SU-DHL-6 (cell line): ENCODE measurements at regions not wholly inside any gene's neighbourhood (a gene's known extent, or its start where the extent isn't known, plus 50 kb on each side); places are given as distances from the start of the nearest gene placed in this dataset.

Source experiments
- H2AFZ ChIP-seq: fragments of 200-600 bp; sonication (generic); 2 replicates; pipeline ENCODE4 v1.6.1; 2014; ENCODE audit warnings: low read depth, mild to moderate bottlenecking, moderate library complexity, mixed read lengths, antibody characterized with exemption, low read length; ENCODE audit not compliant: severe bottlenecking
- H3F3A ChIP-seq: fragments of 200-600 bp; shearing (Covaris generic); 2 replicates; pipeline ENCODE4 v1.6.0; 2016; ENCODE audit warnings: antibody characterized with exemption, mild to moderate bottlenecking; ENCODE audit not compliant: insufficient read depth
- H3K27ac ChIP-seq: fragments of 200-600 bp; sonication (generic); 2 replicates; pipeline ENCODE4 v1.5.1; 2016; ENCODE audit warnings: low read depth, mild to moderate bottlenecking, low read length, moderate library complexity, mixed read lengths
- H3K27me3 ChIP-seq: fragments of 200-600 bp; sonication (generic), shearing (Covaris generic); 2 replicates; pipeline ENCODE4 v1.6.0; 2014; ENCODE audit warnings: mild to moderate bottlenecking, low read length
- H3K36me3 ChIP-seq: fragments of 200-600 bp; sonication (generic); 2 replicates; pipeline ENCODE4 v1.6.1; 2014; ENCODE audit warnings: mild to moderate bottlenecking, low read length, mixed read lengths
- H3K4me2 ChIP-seq: fragments of 300-600, 200-600 bp; shearing (Covaris generic), sonication (generic); 2 replicates; pipeline ENCODE4 v1.6.0; 2014; ENCODE audit warnings: low read length, low read depth, mild to moderate bottlenecking; ENCODE audit not compliant: poor library complexity, severe bottlenecking
- H3K4me3 ChIP-seq: fragments of 200-600 bp; sonication (generic); 2 replicates; pipeline ENCODE4 v1.5.1; 2014; ENCODE audit warnings: antibody characterized with exemption, low read length, mild to moderate bottlenecking, mixed read lengths; ENCODE audit not compliant: insufficient read depth, poor library complexity, severe bottlenecking
- H3K79me2 ChIP-seq: fragments of 200-600 bp; sonication (generic); 2 replicates; pipeline ENCODE4 v1.6.1; 2014; ENCODE audit warnings: mild to moderate bottlenecking, low read length, moderate library complexity; ENCODE audit not compliant: insufficient read depth
- H3K9ac ChIP-seq: fragments of 200-600 bp; sonication (generic); 2 replicates; pipeline ENCODE4 v1.7.0; 2014; ENCODE audit warnings: mild to moderate bottlenecking, low read length
- H3K9me2 ChIP-seq: fragments of 200-600 bp; sonication (generic); replicated peaks from 2 replicates; pipeline ENCODE4 v1.6.1; 2014; ENCODE audit warnings: low read length; ENCODE audit not compliant: insufficient read depth
- H3K9me3 ChIP-seq: fragments of 200-600 bp; sonication (generic); 2 replicates; pipeline ENCODE4 v1.6.1; 2014; ENCODE audit warnings: low read length, mixed read lengths; ENCODE audit not compliant: insufficient read depth
- H4K20me1 ChIP-seq: fragments of 200-600 bp; sonication (generic); 2 replicates; pipeline ENCODE4 v1.6.1; 2014; ENCODE audit warnings: low read depth, mild to moderate bottlenecking, antibody characterized with exemption, low read length, moderate library complexity, mixed read lengths
- CTCF ChIP-seq: fragments of 200-600 bp; sonication (generic); IDR thresholded peaks from one replicate; pipeline ENCODE4 v1.5.1; 2017; ENCODE audit warnings: antibody characterized with exemption, mild to moderate bottlenecking, low read length, moderate library complexity; ENCODE audit not compliant: insufficient read depth, poor library complexity, severe bottlenecking
- EZH2phosphoT487 ChIP-seq: fragments of 200-600 bp; sonication (generic), shearing (Covaris generic); conservative IDR thresholded peaks from 2 replicates; pipeline ENCODE4 v1.6.1; 2018; ENCODE audit warnings: mild to moderate bottlenecking, antibody characterized with exemption, low read length, moderate library complexity, mixed read lengths

DNA sequence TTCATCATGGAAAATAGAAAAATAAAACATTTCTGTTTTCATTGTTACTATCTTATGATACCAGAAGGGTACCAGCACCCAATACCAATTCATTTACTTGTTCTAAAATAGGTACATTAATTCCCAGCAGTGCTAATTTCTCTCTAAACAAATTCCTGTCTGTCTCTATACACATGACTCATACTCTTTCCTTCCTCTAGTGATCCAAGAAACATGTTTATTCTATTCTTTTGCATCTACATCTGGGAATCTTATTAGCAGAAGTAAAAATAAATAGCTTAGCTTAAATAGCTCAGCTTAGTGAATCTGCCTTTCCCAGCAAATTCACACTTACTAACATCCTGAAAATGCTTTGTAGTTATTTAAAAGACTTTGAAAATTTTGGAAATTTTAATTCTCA is 84.5 kb upstream of the MAPRE2 start:
- TF ChIP-seq EZH2phosphoT487 = no peak
- no peak for TF ChIP-seq CTCF
- Histone ChIP-seq H4K20me1 (no peaks in the 10 kb centered on the region), H3K4me2 (no peak overlapping the region), H3K9me2 (no peaks in the 10 kb centered on the region), H3F3A (no peaks in the 10 kb centered on the region), H3K27me3 (no peaks in the 10 kb centered on the region), H2AFZ (no peak overlapping the region), H3K9ac (no peak overlapping the region), H3K79me2 (no peaks in the 10 kb centered on the region), H3K36me3 (no peaks in the 10 kb centered on the region), H3K27ac (no peak overlapping the region), H3K9me3 (no peaks in the 10 kb centered on the region), H3K4me3 (no peak overlapping the region)

GRCh38 chr18:34957119-34957863 is 83.9 kb upstream of the MAPRE2 start:
- H3K9ac ChIP-seq = no peak overlapping the region
- H3K4me2 ChIP-seq = no peak overlapping the region
- no peaks in the 10 kb centered on the region for H4K20me1 ChIP-seq
- no peaks in the 10 kb centered on the region for H3K9me3 ChIP-seq
- no peaks in the 10 kb centered on the region for H3K79me2 ChIP-seq
- no peak overlapping the region for H2AFZ ChIP-seq
- H3F3A ChIP-seq = no peaks in the 10 kb centered on the region
- no peak overlapping the region for H3K4me3 ChIP-seq
- no peak for TF ChIP-seq CTCF
- H3K27me3 ChIP-seq = no peaks in the 10 kb centered on the region
- no peaks in the 10 kb centered on the region for H3K9me2 ChIP-seq
- H3K27ac ChIP-seq = no peak overlapping the region
- H3K36me3 ChIP-seq = no peaks in the 10 kb centered on the region

DNA sequence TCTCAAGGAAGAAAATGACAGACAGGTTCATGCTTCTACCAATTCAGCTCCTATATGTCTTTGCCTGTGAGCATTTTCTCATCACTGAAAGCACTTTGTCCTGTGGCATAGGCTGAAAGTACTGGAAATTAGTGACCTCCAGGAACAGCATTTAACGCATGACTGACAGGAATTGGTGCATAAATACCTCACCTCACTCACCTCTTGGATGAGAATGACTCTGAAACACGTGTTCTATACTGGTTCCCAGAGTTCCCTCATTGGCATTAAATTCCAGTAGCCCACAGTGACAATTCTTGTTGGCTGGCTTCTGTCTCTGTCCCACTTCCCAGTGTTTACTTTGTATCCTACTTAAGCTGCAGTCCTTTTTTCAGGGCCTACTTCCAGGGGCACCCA is 83.4 kb upstream of the MAPRE2 start:
- no peaks in the 10 kb centered on the region for H3K9me2 ChIP-seq
- H3F3A ChIP-seq = no peaks in the 10 kb centered on the region
- H3K27ac ChIP-seq = no peak overlapping the region
- no peak overlapping the region for H3K9ac ChIP-seq
- no peaks in the 10 kb centered on the region for H4K20me1 ChIP-seq
- no peak overlapping the region for H2AFZ ChIP-seq
- no peaks in the 10 kb centered on the region for H3K9me3 ChIP-seq
- no peak overlapping the region for H3K4me3 ChIP-seq
- TF ChIP-seq CTCF = no peak
- TF ChIP-seq EZH2phosphoT487 = no peak
- H3K4me2 ChIP-seq = no peak overlapping the region
- no peaks in the 10 kb centered on the region for H3K79me2 ChIP-seq
- no peaks in the 10 kb centered on the region for H3K27me3 ChIP-seq
- no peaks in the 10 kb centered on the region for H3K36me3 ChIP-seq
